HepG2 (cell line): ENCODE measurements at regions not wholly inside any gene's neighbourhood (a gene's known extent, or its start where the extent isn't known, plus 50 kb on each side); places are given as distances from the start of the nearest gene placed in this dataset.

ENCODE experiments used
- SMAD9 ChIP-seq: sonication (generic); formaldehyde crosslinking; IDR thresholded peaks from 2 replicates; pipeline ENCODE4 v1.5.1; 2020; ENCODE audit warnings: mild to moderate bottlenecking, missing genetic modification reagents
- YY1 ChIP-seq: IDR thresholded peaks from 2 replicates; pipeline ENCODE4 v1.6.1; 2011; ENCODE audit warnings: low read length, low read depth, moderate library complexity, mild to moderate bottlenecking; ENCODE audit not compliant: insufficient read depth, insufficient replicate concordance
- TF ChIP-seq, protein P1 (sequence below): sonication (generic); formaldehyde crosslinking; IDR thresholded peaks from 2 replicates; pipeline ENCODE4 v1.4.0; 2020; ENCODE audit warnings: missing genetic modification reagents, mild to moderate bottlenecking, borderline replicate concordance

- TF ChIP-seq, protein P1, sequence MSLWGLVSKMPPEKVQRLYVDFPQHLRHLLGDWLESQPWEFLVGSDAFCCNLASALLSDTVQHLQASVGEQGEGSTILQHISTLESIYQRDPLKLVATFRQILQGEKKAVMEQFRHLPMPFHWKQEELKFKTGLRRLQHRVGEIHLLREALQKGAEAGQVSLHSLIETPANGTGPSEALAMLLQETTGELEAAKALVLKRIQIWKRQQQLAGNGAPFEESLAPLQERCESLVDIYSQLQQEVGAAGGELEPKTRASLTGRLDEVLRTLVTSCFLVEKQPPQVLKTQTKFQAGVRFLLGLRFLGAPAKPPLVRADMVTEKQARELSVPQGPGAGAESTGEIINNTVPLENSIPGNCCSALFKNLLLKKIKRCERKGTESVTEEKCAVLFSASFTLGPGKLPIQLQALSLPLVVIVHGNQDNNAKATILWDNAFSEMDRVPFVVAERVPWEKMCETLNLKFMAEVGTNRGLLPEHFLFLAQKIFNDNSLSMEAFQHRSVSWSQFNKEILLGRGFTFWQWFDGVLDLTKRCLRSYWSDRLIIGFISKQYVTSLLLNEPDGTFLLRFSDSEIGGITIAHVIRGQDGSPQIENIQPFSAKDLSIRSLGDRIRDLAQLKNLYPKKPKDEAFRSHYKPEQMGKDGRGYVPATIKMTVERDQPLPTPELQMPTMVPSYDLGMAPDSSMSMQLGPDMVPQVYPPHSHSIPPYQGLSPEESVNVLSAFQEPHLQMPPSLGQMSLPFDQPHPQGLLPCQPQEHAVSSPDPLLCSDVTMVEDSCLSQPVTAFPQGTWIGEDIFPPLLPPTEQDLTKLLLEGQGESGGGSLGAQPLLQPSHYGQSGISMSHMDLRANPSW = no peak
- no peak for TF ChIP-seq YY1
- no peak for TF ChIP-seq SMAD9 (CRISPR knock-in tag)
These were observed 63.8 kb upstream of the FZD10 start for GRCh38 chr12:130098301-130099005.
